ENCODE measurements at regions not wholly inside any gene's neighbourhood (a gene's known extent, or its start where the extent isn't known, plus 50 kb on each side); places are given as distances from the start of the nearest gene placed in this dataset.
"Not testable (repeated sequence)": the region's sequence is repeated elsewhere in the genome, so short reads cannot be mapped to it uniquely, and the experiment has no call there.

- no peak for DNase-seq (ENCODE audit: low spot score)
These were observed 849.1 kb downstream of the DIPK2A start for GRCh38 chr3:144820726-144821125.

DNA sequence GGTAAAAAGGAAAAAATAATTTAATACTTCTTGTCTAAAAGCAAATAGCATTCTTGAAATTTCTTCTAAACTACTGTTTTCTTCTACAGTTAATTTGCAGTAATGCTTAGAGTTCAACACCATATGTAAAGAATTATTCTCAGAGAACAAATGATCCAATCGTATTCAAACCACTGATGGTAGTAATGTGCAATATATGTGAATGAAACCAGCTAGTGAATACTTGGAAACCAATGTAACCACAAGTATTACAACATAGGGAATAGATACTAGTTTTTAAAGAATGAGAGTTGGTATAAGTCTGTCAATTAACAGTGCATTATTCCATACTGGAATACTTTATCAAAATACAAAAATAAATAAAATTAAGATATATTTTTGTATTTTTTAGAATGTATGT, 850.0 kb downstream of the DIPK2A start:
- no peak for DNase-seq (ENCODE audit: low spot score)

- no peak for DNase-seq (ENCODE audit: low spot score)
These were observed 851.0 kb downstream of the DIPK2A start for GRCh38 chr3:144822671-144823070.

GRCh38 chr3:144831955-144832716, 860.5 kb downstream of the DIPK2A start:
- DNase-seq (ENCODE audit: low spot score) = no peak

DNA sequence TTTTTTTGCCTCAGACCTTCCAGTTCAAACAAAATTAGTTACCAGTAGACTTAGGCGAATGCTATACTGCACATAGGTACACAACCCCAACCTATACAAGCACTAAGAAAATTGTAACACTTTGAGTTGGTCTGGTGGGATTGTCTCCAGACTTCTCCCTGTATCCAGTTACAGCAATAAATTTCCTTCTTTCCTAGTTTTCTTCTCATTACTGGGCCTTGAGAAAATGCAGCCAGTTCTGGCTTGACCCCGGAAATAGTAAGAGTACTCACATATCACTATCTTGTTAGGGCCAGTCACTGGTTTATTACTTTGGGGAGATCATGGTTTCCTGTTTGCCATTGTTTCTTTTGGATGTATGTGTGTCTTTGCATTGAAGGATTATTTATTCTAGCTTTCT, 868.4 kb downstream of the DIPK2A start:
- no peak for DNase-seq (ENCODE audit: low spot score)

GRCh38 chr3:144840866-144841265, 869.2 kb downstream of the DIPK2A start:
- no peak for DNase-seq (ENCODE audit: low spot score)

DNA sequence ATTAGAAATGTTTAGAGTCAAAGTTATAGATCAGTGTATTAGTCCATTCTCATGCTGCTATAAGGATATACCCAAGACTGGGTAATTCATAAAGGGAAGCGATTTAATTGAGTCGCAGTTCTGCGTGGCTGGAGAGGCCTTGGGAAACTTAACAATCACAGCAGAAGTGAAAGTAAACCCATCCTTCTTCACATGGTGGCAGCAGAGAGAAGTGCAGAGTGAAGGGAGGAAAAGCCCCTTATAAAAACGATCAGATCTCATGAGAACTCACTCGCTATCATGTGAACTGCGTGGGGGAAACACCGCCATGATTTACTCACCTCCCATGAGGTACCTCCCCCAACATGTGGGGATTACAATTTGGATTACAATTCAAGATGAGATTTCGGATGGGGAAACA, 871.5 kb downstream of the DIPK2A start:
- DNase-seq (ENCODE audit: low spot score) = peak; percentile 27

DNA sequence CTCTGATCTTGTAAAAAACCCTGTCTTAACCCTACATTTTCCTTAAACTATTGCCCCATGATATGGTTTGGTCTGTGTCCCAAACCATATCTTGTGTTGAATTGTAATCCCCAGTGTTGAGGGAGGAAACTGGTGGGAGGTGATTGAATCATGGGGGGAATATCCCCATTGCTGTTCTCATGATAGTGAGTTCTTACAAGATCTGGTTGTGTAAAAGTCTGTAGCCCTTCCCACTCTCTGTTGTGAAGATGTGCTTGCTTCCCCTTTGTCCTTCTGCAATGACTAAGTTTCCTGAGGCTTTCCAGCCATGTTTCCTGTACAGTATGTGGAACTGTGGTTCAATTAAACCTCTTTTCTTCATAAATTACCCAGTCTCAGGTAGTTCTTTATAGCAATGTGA, 881.4 kb downstream of the DIPK2A start:
- no peak for DNase-seq (ENCODE audit: low spot score)

- DNase-seq (ENCODE audit: low spot score) = not testable (repeated sequence)
These were observed 882.4 kb downstream of the DIPK2A start for GRCh38 chr3:144854020-144854419.

- no peak for DNase-seq (ENCODE audit: low spot score)
These were observed 887.5 kb downstream of the DIPK2A start for GRCh38 chr3:144859161-144859560.

DNA sequence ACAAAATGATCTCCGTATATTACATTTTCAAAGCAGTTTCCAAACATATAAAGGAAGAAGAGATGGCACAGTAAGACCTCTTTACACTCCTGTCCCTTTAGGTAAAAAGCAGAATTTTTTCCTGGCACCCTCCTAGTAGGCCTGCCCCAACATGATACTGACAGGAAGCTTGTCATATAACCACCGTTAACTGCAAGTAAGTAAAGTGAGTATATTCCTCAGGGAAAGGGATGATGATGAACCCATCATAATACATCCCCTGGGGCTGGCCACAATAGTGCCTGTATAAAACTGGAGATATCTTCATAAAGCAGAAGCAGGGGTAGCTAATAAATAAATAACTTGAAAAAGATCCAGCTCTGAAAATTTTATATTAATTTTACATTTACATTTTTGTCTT, 893.0 kb downstream of the DIPK2A start:
- DNase-seq (ENCODE audit: low spot score) = no peak

DNA sequence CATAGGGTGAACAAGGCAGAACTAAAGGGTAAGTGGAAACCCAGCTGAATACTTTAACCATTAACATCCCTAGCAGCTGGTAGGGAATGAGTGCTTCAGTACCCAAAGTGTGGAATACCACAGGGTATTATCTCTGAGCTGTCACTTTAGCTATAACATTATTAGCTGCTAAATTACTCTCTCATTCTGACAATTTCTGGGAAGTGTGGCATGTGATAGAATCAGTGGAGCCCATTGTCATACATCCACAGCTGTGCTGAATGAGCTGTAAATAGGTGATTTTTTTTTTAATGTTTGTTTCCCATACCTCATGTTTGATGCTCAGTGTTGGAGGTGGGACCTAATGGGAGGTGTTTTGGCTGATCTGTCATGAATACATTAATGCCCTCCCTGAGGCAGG, 894.3 kb downstream of the DIPK2A start:
- no peak for DNase-seq (ENCODE audit: low spot score)

DNA sequence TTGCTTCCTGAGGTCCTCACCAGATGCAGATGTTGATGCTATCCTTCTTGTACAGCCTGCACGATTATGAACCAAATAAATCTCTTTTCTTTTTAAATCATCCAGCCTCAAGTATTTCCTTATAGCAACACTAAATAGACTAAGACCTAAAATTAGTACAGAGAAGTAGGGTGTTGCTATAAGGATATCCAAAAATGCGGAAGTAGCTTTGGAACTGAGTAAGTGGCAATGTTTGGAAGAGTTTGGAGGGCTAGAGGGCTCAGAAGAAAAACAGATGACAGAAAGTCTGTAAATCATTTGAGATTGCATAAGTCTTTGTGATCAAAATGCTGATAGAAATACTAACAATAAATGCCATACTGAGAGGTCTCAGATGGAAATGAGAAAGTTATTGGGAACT, 894.9 kb downstream of the DIPK2A start:
- peak; percentile 11 for DNase-seq (ENCODE audit: low spot score)

DNA sequence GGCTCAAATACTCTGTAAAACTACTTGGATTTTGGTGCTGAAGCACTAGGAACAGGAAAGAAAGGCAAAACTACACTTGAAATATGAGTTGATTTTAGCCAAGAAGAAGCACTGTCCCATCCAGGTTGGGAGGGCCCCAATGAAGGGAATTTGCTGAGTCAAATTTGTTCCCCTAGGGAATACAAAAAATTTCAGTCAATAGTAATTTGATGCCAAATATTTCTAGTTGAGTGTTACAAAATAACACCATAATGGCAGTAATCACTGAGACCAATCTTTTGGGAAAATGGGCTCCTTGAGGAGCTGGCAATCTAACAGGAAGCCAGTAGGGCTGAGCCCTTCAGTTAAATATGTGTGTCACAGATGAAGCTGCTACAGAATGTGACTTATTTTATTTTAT, 896.9 kb downstream of the DIPK2A start:
- no peak for DNase-seq (ENCODE audit: low spot score)

- no peak for DNase-seq (ENCODE audit: low spot score)
These were observed 901.4 kb downstream of the DIPK2A start for GRCh38 chr3:144873066-144873465.

DNA sequence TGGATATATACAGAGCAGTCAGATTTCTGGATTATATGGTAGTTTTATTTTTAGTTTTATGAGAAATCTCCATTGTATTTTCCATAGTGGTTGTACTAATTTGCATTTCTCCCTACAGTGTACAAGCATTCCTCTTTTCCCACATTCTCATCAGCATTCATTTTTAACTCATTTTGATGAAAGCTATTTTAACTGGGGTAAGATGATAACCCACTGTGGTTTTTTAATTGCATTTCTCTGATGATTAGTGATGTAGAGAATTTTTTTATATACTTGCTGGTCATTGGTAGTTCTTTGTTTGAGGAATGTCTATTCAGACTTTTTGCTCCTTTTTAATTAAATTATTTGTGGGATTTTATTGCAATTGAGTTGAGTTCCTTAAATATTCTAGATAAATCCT, 903.6 kb downstream of the DIPK2A start:
- DNase-seq (ENCODE audit: low spot score) = no peak

DNA sequence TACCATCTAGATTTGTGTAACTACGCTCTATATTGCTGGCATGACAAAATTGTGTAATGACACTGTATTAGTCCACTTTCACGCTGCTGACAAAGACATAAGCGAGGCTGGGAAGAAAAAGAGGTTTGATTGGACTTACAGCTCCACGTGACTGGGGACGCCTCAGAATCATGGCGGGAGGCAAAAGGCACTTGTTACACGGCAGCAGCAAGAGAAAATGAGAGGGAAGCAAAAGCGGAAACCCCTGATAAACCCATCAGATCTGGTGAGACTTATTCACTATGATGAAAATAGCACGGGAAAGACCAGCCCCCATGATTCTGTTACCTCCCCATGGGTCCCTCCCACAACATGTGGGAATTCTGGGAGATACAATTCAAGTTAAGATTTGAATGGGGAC, 905.7 kb downstream of the DIPK2A start:
- no peak for DNase-seq (ENCODE audit: low spot score)

DNA sequence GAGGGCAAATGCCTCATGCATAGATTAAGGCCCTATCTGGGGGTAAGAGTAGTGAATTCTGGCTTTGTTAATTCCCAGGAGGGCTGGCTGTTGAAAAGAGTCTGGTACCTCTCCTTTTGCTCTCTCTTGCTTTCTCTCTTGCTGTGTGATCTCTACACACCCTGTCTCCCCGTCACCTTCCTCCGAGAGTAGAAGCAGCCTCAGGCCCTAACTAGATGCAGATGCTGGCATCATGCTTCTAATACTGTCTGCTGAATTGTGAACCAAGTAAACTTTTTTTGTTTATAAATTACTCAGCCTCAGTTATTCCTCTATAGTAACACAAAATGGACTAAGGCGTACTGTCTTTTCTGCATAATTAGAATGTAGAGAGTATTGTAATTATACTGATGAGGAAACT, 908.1 kb downstream of the DIPK2A start:
- no peak for DNase-seq (ENCODE audit: low spot score)

DNA sequence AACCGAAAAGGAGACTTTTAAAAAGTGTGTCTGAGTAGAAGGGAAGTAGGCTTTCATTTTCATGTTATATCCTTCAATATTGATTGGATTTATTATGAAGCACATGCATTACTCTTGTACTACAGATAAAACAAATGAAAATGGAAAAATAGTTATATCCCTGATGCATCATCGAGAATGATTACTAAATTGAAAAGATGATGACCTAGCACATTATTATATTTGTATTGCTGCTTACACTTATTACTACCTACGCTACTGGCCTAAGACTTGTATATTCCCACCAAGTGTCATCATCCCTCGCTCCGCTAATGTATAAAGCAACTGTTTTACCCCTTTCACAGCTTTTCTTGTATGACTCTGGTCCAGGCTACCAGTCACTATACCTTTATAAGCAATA, 922.4 kb downstream of the DIPK2A start:
- no peak for DNase-seq (ENCODE audit: low spot score)

DNA sequence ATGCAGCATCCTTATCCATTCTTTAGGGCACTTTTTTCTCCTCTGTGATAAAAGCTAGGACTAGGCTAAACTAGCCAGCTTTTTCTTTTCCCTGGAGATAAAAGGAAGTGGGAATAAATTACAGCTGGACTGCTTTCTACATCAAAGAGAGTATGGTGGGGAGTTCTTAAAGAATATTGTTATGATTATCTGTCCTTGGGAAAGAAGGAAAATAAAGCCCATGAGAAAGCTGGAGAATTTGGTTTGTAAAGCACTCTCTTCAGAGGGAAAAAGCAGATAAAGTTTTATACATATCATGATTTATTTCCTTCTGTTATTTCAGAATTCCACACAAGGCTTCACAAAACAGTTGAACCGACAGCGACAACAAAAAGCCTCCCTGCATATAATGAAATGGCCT, 923.0 kb downstream of the DIPK2A start:
- no peak for DNase-seq (ENCODE audit: low spot score)

DNA sequence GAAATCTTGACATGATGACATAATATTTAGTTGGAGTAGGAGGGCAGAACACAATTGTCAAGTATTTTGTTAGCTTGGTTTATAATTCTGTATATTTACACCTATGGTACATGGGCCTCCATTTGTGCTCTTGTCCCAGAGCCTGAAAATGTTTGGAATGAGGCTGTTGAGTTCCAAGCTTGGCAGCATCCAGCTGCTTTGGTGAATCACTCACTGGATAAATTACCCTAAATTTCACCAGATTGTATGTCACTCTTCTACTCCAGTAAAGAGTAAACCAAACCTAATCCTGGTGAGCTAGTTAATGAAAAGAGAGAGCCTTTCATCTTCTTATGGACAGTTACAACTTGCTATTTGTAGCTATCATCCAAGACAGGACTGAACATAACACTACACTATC, 928.7 kb downstream of the DIPK2A start:
- no peak for DNase-seq (ENCODE audit: low spot score)

- not testable (repeated sequence) for DNase-seq (ENCODE audit: low spot score)
These were observed 936.0 kb downstream of the DIPK2A start for GRCh38 chr3:144907581-144907980.

DNA sequence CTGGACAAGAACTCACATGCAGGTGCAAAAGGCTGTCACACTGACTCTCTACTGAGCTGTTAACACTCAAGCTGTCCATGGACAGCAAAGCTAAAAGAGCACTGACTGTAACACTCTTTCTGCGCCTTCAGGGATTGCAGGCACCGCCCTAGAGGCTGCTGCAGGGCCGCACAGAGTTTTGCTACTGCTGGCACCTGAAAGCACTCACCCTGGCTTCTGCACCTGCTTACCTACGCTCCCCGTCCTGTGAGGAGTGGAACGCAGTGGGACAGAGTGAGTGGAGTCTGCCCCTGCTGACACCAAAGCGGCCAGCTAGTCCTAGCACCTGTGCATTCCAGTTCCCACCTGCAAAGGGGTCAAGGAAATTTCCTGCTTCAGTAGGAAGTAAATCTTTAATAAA, 941.3 kb downstream of the DIPK2A start:
- DNase-seq (ENCODE audit: low spot score) = no peak

GRCh38 chr3:144915202-144915601, 943.6 kb downstream of the DIPK2A start:
- DNase-seq (ENCODE audit: low spot score) = no peak
